CD14-positive monocyte (primary cell): ENCODE measurements at regions not wholly inside any gene's neighbourhood (a gene's known extent, or its start where the extent isn't known, plus 50 kb on each side); places are given as distances from the start of the nearest gene placed in this dataset.

Source experiments
- DNase-seq, 3 donors: peaks; one replicate each; pipeline ENCODE4 v3.0.0-alpha.2; 2011 to 2022
- H2AFZ ChIP-seq: 2 replicates; pipeline ENCODE4 v1.6.0; 2012; ENCODE audit warnings: mild to moderate bottlenecking, low read depth, low read length, inconsistent platforms; ENCODE audit not compliant: insufficient read depth, poor library complexity, severe bottlenecking
- H3K27ac ChIP-seq, 2 donors: 1 replicate in 1 of 2; 2 replicates in 1 of 2; pipeline ENCODE4 v1.5.1; 2012 to 2013; ENCODE audit warnings: low read length in 2 of 2, control low read depth in 1 of 2, inconsistent platforms in 1 of 2, low read depth in 1 of 2, mild to moderate bottlenecking in 1 of 2
- H3K27me3 ChIP-seq, 2 donors: one replicate each; pipeline versions ENCODE4 v1.6.0 to v1.6.1; 2011 to 2013; ENCODE audit warnings: low read length in 2 of 2; ENCODE audit not compliant: control insufficient read depth in 2 of 2, insufficient read depth in 2 of 2
- H3K36me3 ChIP-seq, 2 donors: replicated peaks in 1 of 2; 1 replicate in 1 of 2; 2 replicates in 1 of 2; pipeline versions ENCODE4 v1.5.1 to v1.6.1; 2012 to 2013; ENCODE audit warnings: low read length in 2 of 2, control low read depth in 1 of 2, inconsistent platforms in 1 of 2, mild to moderate bottlenecking in 1 of 2; ENCODE audit not compliant: insufficient read depth in 2 of 2, control insufficient read depth in 1 of 2
- H3K4me1 ChIP-seq, 2 donors: 1 replicate in 1 of 2; 2 replicates in 1 of 2; pipeline versions ENCODE4 v1.5.1 to v1.6.1; 2012 to 2013; ENCODE audit warnings: low read length in 2 of 2, control low read depth in 1 of 2, inconsistent platforms in 1 of 2, mild to moderate bottlenecking in 1 of 2, moderate library complexity in 1 of 2; ENCODE audit not compliant: insufficient read depth in 2 of 2, control insufficient read depth in 1 of 2
- H3K4me2 ChIP-seq: replicated peaks from 2 replicates; pipeline ENCODE3; 2012; ENCODE audit warnings: low read length, moderate library complexity, mild to moderate bottlenecking; ENCODE audit not compliant: poor library complexity, severe bottlenecking; ENCODE audit errors: extremely low read depth
- H3K4me3 ChIP-seq, 3 experiments: fragments of 200-600 bp in 1 of 3; sonication (generic) in 1 of 3; replicated peaks in 1 of 3; 1 replicate in 2 of 3; 2 replicates in 1 of 3; pipeline ENCODE4 v1.5.1; 2011 to 2013; ENCODE audit warnings: low read length in 3 of 3, mild to moderate bottlenecking in 3 of 3, control low read depth in 2 of 3, low read depth in 2 of 3, inconsistent platforms in 1 of 3, moderate library complexity in 1 of 3
- H3K79me2 ChIP-seq: 2 replicates; pipeline ENCODE4 v1.6.0; 2012; ENCODE audit warnings: mild to moderate bottlenecking, control low read depth, inconsistent platforms, low read length, moderate library complexity; ENCODE audit not compliant: insufficient read depth
- H3K9ac ChIP-seq: 2 replicates; pipeline ENCODE4 v1.6.0; 2017; ENCODE audit warnings: low read length, mild to moderate bottlenecking; ENCODE audit not compliant: insufficient read depth, poor library complexity, severe bottlenecking
- H3K9me3 ChIP-seq, 2 donors: replicated peaks in 1 of 2; 1 replicate in 1 of 2; 2 replicates in 1 of 2; pipeline versions ENCODE4 v1.5.1 to v1.6.1; 2012 to 2013; ENCODE audit warnings: low read length in 2 of 2, control low read depth in 1 of 2; ENCODE audit not compliant: control insufficient read depth in 1 of 2, insufficient read depth in 1 of 2
- H4K20me1 ChIP-seq: 2 replicates; pipeline ENCODE4 v1.6.0; 2012; ENCODE audit warnings: mild to moderate bottlenecking, low read length, control low read depth, moderate library complexity; ENCODE audit not compliant: insufficient read depth
- H3K27ac Mint-ChIP-seq, 7 donors: one replicate each; pipeline ENCODE4 v1.8.0; 2020; ENCODE audit warnings: mild to moderate bottlenecking in 7 of 7, mixed read lengths in 7 of 7, moderate library complexity in 6 of 7, inconsistent platforms in 2 of 7
- H3K27me3 Mint-ChIP-seq, 3 donors: one replicate each; pipeline ENCODE4 v1.8.0; 2021 to 2022; ENCODE audit warnings: low read depth in 3 of 3, mild to moderate bottlenecking in 3 of 3, mixed read lengths in 3 of 3, moderate library complexity in 3 of 3, inconsistent platforms in 1 of 3
- H3K36me3 Mint-ChIP-seq, 2 donors: one replicate each; pipeline ENCODE4 v1.8.0; 2020; ENCODE audit warnings: mixed read lengths in 2 of 2, inconsistent platforms in 1 of 2, mild to moderate bottlenecking in 1 of 2
- H3K4me1 Mint-ChIP-seq: one replicate; pipeline ENCODE4 v1.8.0; 2020; ENCODE audit warnings: mild to moderate bottlenecking, mixed read lengths
- H3K4me3 Mint-ChIP-seq, 2 donors: one replicate each; pipeline ENCODE4 v1.8.0; 2020; ENCODE audit warnings: mild to moderate bottlenecking in 2 of 2, mixed read lengths in 2 of 2, moderate library complexity in 1 of 2
- H3K9me3 Mint-ChIP-seq, 7 donors: one replicate each; pipeline ENCODE4 v1.8.0; 2020 to 2022; ENCODE audit warnings: mixed read lengths in 7 of 7, mild to moderate bottlenecking in 6 of 7, moderate library complexity in 6 of 7, inconsistent platforms in 2 of 7
- WGBS: methylation state at CpG from one replicate; pipeline ENCODE4 v1.1.5; 2013; ENCODE audit warnings: missing lambda C conversion rate; ENCODE audit not compliant: insufficient coverage; 5-methylcytosine and 5-hydroxymethylcytosine counted together
- intact Hi-C, 2 donors: fragments of 100-400 bp; cut with micrococcal nuclease; formaldehyde crosslinking; loops; one replicate each; pipeline versions ENCODE4 v1.15.0 to v1.15.1; 2023
- TF ChIP-seq, protein P1 (sequence below): fragments of 200-600 bp; IDR thresholded peaks from one replicate; pipeline ENCODE4 v1.8.0; 2022; ENCODE audit warnings: antibody characterized with exemption, mild to moderate bottlenecking

DNA sequence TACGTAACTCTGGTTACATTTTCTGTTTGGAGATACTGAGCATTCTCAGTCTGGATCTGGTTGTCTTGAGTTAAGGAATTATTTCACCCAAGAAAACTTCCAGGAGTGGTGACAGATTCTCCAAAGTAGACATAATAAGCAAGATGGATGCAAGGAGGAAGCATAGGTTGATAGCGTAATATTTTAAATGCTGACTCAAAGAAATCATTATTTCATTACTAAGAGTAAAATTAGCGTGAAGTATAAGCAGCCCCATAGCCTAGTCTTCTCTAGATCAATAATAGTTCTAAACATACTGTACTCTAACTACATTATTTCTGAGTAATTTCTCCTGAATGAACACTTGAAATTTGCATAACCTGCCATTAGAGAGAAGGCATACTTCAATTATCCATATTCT lies 57.5 kb upstream of the MS4A8 start:
- Histone ChIP-seq H4K20me1 (no peaks in the 10 kb centered on the region), H3K4me1 (no peaks in the 10 kb centered on the region), H2AFZ (no peak overlapping the region), H3K9me3 (peaks cover 0 to 6% of the 10 kb centered on the region in 2 donors), H3K4me2 (no peak overlapping the region), H3K79me2 (no peaks in the 10 kb centered on the region), H3K4me3 (no peak overlapping the region), H3K9ac (no peak overlapping the region), H3K27me3 (no peaks in the 10 kb centered on the region), H3K36me3 (no peaks in the 10 kb centered on the region), H3K27ac (no peak overlapping the region)
- TF ChIP-seq, protein P1, sequence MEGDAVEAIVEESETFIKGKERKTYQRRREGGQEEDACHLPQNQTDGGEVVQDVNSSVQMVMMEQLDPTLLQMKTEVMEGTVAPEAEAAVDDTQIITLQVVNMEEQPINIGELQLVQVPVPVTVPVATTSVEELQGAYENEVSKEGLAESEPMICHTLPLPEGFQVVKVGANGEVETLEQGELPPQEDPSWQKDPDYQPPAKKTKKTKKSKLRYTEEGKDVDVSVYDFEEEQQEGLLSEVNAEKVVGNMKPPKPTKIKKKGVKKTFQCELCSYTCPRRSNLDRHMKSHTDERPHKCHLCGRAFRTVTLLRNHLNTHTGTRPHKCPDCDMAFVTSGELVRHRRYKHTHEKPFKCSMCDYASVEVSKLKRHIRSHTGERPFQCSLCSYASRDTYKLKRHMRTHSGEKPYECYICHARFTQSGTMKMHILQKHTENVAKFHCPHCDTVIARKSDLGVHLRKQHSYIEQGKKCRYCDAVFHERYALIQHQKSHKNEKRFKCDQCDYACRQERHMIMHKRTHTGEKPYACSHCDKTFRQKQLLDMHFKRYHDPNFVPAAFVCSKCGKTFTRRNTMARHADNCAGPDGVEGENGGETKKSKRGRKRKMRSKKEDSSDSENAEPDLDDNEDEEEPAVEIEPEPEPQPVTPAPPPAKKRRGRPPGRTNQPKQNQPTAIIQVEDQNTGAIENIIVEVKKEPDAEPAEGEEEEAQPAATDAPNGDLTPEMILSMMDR, result no peak
- Mint-ChIP-seq H3K4me1 (no peaks in the 10 kb centered on the region), H3K4me3 (no peak overlapping the region), H3K9me3 (peaks cover 4 to 14% (median 8%) of the 10 kb centered on the region in 7 donors), H3K27ac (no peak overlapping the region), H3K36me3 (no peaks in the 10 kb centered on the region), H3K27me3 (peaks cover 0 to 2% (median 0%) of the 10 kb centered on the region in 3 donors)
- intact Hi-C loops, result no loop called here
- no CpG with 5 or more reads among the region's 3 CpGs for WGBS
- DNase-seq, result no peak

DNA sequence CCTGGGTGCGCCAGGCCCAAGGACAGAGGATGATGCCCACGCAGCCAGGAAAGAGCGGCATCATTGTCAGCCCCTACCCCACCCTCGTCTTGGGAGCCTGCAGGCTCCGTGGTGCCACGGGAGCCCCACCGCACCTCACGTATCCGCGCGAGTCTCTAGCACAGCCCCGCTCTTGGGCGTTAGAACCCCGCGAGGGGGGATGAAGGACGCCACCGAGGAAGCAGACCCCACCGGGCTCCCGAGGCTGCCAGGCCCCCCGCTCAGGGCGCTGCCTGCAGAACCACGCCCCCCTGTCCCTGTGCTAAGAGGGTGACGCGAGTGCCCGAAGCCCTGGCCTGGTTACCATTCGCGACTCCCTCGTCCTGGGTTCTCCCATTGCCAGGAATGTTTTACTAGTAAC lies 52.3 kb upstream of the MS4A8 start:
- Histone ChIP-seq H3K4me3 (no peak overlapping the region), H2AFZ (no peak overlapping the region), H3K9me3 (peaks cover 0 to 10% of the 10 kb centered on the region in 2 donors), H3K4me2 (no peak overlapping the region), H3K79me2 (no peaks in the 10 kb centered on the region), H3K4me1 (no peaks in the 10 kb centered on the region), H4K20me1 (no peaks in the 10 kb centered on the region), H3K27me3 (no peaks in the 10 kb centered on the region), H3K9ac (no peak overlapping the region), H3K27ac (no peak overlapping the region), H3K36me3 (no peaks in the 10 kb centered on the region)
- 83% methylated on average over 21 of the region's 28 CpGs for WGBS
- TF ChIP-seq, protein P1, result no peak
- H3K4me3 Mint-ChIP-seq, result no peak overlapping the region
- intact Hi-C loops, result no loop called here
- H3K9me3 Mint-ChIP-seq, result peaks cover 6 to 24% (median 12%) of the 10 kb centered on the region in 7 donors
- H3K36me3 Mint-ChIP-seq, result no peaks in the 10 kb centered on the region
- peaks cover 0 to 2% (median 2%) of the 10 kb centered on the region in 3 donors for H3K27me3 Mint-ChIP-seq
- DNase-seq, result no peak
- no peak overlapping the region for H3K27ac Mint-ChIP-seq
- peaks cover 3% of the 10 kb centered on the region for H3K4me1 Mint-ChIP-seq
